Cerebellar cortex (tissue), 1 donor: ENCODE measurements at regions not wholly inside any gene's neighbourhood (a gene's known extent, or its start where the extent isn't known, plus 50 kb on each side); places are given as distances from the start of the nearest gene placed in this dataset.

Experiments used
- DNase-seq: peaks from one replicate; pipeline ENCODE4 v3.0.0-alpha.2; 2015; ENCODE audit warnings: low spot score

DNA sequence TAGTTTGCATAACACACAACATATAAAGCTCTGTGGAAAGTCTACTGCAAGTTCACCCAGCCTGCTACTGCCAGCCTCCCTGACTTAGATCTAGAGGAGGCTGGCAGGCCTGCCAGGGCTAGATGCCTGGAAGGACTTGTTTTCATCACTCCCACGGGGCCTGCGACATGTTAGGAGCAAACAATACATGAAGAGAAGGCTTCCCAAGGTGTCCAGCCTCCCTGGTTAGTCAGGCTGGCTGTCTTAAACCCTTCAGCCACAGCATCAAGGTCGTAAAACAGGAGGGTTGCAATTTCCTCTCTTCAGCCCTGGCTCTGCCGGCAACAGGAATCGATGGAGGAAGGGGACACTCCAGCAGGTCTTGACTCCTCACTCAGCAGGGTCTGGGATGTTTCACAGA lies 104.5 kb downstream of the NGF start:
- no peak for DNase-seq

DNA sequence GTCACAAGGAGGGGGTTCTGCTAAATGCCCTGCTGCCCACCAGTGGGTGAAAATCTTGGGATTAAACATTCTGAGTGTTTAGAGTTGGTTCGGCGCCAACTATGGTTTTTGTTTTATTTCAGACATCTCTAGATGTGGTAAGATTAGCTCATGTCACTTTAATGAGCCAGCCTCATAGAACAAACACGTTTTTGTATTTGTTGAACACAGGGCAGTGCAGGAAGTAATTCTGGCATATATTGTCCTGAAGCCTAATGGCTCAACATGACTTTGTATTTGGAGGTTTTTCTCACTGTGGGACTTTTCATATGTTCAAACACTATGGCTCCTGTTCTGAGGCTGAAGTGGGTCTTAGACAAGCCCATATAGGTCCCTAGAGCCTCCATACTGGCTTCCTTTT lies 107.8 kb downstream of the NGF start:
- no peak for DNase-seq

DNA sequence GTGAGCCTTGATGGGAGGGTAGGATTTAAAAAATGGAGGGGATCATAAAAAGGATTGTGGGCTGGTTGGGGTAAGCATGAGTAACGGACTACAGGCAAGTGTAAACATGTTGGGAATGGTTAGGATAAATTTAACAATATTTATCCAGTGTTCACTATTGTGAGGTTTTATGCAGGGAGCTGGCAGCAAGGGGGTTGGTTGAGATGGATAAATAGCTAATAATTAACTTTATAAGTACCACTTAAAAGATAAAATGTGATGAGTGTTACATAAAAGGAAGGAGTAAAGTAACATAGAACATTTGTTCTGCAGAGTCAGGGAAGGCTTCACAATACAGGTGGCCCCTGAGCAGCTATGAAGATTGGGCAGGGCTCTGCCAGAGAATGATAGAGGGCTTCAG lies 109.0 kb downstream of the NGF start:
- DNase-seq, result no peak

DNA sequence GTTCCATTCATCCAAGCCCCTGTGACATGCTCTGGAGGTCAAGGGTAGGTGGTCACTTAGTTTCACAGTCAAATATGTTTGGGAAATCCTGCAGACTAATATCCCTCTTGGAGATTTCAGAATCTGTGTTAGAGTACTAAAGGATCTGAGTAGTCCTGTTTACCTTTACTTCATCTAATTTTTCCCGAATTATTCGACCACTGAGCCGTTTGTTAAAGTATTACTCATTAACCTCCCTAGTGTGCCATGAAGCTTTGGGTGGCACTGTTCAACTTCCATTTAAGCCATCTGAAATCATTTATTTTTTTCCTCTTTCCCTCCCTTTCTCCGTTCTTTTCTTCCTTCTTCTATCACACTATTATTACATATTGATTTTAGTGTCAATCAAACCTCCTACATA lies 109.9 kb downstream of the NGF start:
- no peak for DNase-seq

DNA sequence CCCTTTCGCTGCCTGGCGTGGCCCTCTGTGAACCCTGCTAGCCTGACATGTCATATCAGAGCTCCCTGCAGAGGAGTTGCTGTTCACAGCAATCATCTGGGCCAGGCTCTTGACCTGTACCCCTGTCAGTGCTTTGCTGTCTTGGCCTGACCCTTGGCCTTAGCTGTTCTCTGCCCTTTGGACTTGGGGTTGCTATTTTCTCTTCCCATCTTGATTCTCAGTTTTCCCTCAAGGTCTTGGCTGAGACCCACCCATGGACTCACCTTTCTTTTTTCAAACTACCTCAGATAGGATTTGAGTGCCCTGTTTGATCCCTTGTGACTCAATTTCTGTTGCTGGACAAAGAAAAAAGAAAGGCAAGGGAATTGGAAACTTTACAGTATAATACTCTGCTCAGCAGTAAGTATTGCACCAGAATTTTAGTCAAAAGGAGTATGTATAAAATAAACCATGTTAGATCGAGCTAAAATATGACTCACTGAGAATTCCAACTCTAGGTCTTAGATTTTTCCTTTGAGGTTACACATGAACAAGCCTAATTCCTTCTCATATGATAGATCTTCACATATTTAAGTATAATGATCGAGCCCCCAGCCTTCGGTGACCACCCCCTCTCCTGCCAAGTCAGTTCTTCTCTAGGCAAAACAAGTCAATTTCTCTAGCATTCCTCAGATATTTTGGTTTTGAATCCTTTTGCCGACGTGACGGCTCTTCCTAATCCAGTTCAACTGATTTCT lies 110.5 kb downstream of the NGF start:
- no peak for DNase-seq

DNA sequence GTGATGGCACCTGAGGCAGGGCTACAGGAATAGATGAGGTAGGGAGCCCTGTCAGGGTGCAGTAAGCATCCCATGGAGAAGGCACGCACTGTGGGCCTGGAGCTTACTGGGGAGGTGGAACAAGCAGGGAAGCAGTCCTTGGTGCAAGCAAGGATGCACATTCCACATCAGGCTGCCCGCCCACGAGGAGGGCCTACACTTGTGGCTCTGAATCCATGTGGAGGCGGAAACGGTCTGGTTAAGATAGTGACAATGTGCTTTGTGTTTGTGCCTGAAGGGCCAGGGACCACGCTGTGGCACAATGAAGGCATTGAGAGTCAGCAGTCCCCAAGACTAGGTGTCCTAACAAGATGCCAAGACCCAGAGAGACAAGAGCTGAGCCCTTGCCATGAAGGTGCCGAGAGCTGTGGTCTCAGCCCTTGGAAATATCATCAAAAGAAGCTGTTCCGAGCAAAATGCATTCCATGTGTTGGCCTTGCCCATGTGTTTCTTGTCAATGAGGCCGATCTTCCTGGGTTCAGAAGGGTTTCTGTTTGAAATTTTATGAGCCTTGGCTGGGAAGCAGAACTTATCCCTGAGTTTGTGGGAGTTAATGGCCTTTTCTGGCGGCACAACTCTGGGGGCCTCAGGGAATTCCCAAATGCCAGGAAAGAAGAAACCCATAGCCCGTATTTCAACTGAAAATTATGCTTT lies 111.9 kb downstream of the NGF start:
- DNase-seq, result no peak

DNA sequence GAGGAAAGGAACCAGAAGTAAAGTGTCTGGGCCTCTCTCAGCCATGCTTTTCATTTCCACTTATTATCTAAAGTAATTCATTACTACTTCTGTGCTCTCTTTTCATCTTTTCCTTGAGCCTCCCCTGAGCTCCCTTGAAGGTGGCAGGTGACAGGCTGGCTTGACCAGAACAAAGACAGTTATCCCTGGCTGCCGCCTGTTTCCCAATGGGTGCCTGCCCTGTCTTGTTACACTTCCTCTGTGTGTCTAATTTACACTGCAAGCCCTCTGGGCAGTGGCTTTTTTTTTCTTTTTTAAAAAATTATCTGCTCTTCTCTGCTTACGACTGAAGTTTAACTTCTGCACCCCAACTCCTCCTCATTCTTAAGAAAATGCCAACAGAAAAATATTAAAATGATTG lies 113.4 kb downstream of the NGF start:
- no peak for DNase-seq

DNA sequence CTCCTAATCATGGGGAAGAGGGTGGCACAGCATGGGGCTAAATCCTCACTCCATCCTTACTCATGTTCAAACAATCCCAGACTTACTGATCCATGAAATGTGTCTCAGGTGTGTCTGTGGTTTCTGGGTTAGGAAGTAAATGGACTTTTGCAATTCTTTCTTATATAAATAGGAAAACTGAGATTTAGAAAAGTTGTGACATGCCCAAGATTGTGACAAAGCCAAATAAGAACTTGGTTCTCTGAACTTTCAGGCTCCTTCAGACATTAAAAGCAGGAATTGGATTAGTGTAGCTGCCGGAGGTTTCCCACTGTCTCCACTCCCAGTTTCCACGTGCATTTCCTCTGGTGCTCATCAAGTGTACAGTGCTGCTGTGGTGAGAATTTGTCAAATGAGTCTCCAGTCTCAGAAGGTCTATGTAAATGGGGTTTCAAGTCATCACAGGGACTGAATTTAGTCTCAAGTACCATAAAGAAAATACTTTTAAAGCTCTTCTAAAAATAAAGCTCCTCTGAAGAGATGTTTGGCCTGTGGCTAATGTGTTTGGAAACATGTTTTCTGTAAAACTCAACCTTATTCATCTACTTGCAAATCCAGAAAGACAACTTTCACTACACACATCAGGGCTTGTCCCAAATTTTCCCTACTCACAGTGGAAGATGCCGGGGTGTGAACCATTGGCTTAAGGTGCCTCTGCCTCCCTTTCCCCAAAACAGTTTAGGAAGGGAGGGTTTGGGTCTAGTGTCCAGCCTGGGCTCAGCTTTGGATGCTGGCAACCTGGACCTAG lies 115.2 kb downstream of the NGF start:
- no peak for DNase-seq

DNA sequence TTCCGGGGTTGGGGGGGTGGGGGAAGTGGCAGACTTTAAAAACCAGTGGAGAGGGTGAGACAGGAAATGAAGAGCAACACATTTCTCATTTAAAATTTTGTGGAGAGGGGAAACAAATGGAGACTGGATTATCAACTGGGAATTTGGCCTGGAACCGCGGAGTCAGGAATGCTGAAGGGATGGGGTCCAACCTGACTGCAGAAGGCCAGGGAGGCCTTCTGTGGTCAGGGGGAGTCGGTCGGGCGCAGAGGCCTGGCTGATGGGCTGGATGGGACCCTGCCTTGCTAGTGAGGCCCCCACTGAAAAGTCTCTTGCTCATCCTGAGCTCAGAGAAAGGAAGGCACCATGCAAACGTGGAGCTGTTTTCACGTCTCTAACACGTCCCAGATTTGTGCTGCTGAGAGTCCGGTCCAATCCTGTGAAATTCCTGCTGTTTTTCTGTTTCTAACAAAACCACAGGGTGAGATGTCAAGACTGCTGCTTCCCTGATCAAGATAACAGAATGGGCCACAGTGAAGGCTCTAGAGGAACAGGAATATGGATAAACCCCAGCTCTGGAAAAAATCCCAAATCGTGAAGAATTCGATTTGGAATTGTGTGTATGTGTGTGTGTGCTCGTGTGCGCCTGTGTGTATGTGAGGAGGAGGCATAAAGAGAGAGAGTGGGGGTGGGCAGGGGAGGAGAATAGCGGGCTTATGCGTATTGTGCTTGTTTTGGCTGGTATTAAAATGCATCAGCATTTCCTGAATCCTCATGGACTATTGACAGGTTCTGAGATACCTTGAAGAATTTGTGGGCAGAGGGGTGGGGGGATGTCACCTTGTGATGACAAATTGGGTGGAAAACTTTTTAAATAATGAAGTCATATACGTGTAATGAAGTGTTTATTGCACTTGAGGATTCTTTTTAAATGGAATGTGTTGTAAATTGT lies 117.4 kb downstream of the NGF start:
- no peak for DNase-seq

DNA sequence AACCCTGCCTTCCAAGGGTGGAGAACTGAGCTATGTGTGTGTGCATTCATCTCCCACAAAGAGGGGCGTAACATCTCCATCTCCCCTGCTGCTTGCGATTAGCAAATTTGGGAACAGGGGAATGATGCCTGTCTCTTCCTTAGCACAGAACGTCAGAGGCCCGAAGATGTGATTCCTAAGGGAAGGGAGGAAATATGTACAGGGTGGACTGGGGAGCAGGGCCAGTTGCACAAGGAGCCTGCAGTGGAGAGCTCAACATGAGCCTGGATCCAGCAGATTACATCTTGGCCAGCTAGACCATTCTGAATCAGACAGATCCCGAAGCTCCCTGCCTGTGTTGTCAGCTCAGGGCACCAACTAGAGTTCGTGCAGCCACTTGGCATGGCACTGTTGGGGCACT lies 118.1 kb downstream of the NGF start:
- no peak for DNase-seq

DNA sequence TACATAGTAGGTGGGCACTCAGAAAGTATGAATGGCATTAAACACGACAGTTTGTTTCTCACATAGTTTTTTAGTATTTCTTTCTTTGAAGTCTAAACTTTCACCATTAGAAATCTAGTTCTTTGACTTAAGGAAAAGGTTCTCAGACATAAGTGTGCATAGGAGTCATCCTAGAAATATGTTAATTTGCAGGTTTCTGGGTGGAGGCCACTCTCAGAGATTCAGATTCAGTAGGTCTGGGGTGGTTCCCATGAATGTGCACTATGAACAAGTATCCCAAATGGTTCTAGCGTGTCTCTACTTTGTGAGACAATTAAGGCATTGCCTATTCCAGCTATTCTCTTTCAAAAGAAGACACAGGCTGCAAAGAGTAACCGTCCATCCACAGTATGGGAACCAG lies 119.3 kb downstream of the NGF start:
- no peak for DNase-seq

DNA sequence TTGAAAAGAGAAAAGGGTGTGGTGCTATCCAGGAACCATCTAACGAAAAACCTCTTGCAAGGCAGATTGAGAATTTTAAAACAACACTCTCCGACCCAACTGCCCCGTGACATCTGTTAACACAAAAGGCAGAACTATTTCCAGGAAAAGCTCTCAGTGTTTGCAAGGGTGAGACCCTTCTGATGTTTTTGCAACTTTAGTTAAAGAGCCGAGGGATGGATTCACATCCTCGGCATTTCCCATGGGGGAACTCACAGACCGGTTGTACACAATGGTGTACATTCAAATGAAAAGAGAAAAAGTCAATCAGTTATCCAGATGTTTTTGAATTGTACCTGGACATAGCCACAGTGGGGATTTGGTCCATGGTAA lies 120.0 kb downstream of the NGF start:
- no peak for DNase-seq

DNA sequence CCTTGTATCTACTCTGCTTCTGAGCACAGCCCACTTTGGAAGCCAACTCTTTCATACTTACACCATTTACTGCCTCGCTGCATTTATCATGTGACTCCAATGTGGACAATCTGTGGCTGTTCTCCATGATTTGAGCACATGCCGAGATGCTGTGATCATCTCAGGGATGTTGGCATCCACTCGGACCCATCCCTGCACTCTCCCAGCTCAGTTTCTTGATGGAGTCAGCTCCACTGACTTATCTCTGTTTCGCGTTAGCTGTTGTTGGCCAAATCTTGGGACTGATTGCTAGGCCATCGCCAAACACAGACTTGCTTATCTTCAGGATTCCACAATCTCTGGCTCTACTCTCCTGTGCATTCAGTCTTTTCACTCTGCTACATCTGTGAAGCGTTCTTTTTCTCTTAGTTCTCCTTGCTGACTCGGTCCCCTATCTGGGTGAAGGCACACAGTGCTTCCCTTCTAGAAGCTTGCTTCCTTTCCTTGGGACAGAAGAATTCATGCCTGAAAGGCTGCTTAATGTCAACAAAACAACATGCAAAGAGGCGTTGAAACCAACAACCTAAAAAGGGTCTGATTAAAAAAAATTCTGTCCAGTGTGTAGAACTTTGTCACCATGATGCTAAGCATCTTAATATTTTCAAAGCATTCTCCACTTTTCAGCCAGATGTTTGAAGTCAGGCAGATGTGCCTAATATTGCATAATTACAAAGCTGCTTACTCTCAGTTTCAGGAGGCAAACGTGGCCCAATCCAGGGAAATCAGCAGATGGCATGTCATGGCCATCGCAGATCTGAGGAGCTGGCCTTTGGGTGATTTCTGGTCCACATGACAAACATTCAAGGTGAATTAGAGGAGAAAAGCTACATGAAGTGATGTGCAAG lies 120.7 kb downstream of the NGF start:
- DNase-seq, result no peak

DNA sequence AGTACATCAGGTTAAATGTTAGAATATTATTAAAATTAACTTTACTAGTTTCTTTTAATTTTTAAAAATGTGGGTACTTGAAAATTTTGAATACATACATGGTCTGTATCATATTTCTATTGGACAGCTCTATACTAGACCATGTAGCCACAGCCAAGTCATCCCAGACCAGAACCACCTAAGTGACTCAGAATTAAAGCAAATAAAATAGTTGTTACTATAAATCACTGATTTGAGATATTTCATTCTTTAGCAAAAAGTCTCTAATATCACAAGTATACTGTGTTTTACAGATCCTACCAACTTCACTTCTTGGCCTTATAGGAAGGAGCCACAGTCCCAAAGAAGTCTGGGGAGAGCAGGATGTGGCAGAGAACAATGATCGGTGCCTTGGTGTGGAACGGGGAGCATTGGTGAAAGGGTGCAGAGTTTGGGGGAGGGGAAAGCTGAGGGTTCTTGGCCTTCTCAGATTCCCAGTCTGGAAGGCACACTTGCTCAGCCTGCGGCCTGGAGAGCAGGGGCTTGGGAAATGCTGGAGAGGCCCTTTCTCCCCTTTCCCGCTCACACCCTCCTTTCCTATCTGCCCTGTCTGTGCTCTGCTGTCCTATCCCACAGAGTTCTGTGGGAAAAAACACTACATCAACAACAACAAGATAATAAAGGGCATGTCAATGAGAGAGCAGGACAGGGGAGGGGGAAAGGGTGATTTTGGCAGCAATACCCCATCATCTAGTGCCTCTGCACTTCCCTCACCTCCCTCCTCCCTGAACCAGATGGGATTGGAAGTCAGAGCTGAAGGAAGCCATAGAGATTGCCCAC lies 122.1 kb downstream of the NGF start:
- DNase-seq, result no peak

DNA sequence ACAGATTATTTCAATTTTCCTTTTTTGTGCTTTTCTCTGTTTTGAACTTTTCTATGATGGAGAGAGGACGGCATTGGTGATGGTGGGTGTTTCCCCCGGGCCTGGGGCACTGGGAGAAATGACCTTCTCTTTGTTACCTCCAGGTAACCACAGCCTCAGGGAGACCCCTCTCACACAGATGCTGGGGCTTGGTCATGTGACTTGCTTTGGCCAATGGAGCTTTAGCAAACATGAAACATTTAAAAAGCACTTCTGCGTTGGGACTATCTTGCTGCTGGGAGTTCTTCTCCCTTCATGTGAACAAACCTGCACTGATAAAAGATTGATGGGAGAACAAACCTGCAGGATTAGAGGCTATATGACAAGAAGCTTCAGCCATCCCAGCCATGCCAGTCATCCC lies 122.9 kb downstream of the NGF start:
- no peak for DNase-seq

DNA sequence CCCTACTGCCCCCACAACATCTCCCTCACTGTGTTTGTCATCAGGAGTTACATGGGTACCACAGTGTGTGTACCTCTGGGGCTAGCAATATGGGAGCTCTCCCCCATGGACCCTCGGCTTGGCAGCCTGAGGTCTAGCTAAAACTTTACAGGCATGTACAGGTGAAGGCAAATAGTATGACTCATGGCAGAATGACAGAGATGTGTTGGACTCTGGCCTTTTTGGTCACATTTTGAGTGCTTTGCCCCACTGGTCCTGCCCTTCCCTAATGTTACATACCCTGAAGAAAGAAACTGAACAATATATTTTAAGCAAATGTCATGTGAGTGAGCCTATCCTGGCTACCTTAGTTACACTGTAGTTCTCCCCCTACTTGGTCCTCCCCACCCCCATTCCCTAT lies 124.0 kb downstream of the NGF start:
- DNase-seq, result no peak

DNA sequence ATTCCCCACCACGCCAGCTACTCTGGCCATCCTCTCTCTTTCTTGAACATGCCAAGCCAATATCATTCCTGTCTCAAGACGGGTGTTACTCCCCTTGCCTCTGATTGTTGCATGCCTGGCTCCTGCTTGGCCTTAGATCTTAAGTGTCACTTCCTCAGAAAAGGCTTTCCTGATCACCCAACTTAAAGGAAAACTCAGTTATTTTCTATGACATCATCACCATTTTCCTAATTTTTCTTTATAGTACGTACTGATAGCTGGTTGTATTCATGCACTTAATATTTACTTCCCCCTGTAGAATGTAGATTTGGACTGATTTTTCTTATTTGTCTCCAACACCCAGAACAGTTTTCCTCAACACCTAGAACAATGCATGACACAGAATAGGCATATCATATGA lies 123.8 kb upstream of the TSPAN2 start:
- DNase-seq, result no peak

DNA sequence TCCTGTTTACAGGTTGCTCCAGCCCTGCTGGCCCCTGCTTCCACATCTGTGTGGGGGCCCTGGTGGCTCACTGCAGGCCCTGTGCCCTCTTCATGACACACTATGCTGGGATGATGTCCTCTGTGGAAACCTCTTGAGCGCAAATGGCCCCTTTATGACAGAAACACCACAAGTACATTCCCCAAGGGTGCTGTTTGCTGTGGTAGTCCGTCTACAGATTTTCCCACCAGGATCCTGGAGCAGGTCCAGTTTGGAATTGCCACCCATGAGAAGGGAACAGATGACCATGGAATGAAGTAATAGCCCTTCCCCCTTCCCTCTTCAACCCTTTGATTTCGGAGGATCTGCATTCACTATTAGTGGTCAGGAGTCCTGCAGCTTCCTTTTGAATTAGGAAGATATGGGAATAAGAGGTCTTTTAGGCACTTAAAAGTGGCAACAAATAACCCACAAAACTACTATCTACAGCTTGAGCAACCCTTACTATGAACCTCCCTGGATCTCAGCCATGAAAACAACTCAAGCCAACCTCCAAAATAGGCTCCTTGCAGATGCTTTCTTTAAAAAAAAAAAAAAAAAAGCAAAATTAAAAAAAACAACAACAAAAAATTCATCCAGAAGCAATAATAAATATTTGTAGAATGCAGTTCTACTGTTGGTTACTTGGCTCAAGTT lies 121.9 kb upstream of the TSPAN2 start:
- DNase-seq, result no peak

DNA sequence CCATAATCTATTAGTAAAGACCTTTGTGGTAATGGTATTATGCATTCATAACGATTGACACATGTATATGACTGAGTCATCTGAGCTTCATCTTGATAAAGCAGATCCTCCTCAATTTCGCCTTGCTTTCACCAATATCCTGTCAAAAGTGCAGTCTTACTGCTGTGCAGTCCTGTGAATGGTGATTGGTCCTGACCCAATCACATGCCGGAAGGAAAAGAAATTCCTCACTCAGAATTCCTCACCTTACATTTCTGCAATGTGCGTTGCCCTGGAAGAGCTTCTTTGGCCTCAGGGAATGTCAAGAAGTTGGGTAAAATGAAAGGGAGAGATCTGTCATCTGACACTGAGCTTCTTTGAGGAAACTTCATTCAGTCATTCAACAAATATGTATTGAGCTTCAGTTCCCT lies 121.0 kb upstream of the TSPAN2 start:
- no peak for DNase-seq

DNA sequence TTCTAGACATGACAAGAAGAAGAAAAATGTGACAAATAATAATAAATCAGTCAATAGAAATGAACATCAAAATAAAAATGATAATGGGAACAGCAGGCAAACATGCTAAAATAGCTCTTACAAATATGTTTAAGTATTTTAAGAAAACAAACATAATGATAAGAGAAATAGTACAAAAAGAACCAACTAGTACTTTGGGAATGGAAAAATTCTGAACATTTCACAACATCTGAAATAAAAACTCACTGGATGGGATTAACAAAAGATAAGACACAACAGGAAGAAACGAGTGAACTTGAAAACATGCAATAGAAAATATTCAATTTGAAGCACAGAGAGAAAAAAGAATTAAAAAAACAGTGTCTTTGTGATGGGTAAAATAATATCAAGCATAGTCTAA lies 115.2 kb upstream of the TSPAN2 start:
- no peak for DNase-seq
